ENCODE measurements at regions not wholly inside any gene's neighbourhood (a gene's known extent, or its start where the extent isn't known, plus 50 kb on each side); places are given as distances from the start of the nearest gene placed in this dataset.

DNA sequence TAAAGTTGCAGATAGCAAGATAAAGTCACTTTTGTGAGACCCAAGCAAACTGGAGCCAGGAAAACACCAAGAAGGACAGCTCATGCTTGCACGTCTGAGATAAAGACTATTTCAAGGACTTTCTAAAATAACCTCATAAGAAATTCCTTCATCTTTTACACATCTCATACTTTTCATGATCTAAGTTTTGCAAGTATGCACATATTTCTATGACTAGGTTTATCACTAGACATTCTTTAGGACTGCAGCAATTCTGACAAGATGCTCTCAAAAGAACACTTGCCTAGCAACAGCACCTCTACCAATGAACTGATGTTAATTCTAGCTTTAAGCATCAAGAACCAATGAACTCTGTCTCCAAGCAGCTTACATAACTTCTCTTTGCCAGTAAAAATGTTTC lies 457.6 kb downstream of the SEMA3D start:
- TF ChIP-seq POLR2A (IDR thresholded peaks at IDR 0.05; ENCODE audit: borderline replicate concordance, extremely low read depth, insufficient read depth, insufficient read length): no peak
- no peak for TF ChIP-seq EZH2 (IDR thresholded peaks at IDR 0.05)

Data from HCT116 (cell line).